ENCODE measurements at regions not wholly inside any gene's neighbourhood (a gene's known extent, or its start where the extent isn't known, plus 50 kb on each side); places are given as distances from the start of the nearest gene placed in this dataset.
"Not testable (repeated sequence)": the region's sequence is repeated elsewhere in the genome, so short reads cannot be mapped to it uniquely, and the experiment has no call there.

GRCh38 chr3:66552846-66553245, 52.0 kb upstream of the LRIG1 start:
- Histone ChIP-seq H3K4me1 (ENCODE audit: insufficient read depth, low read length) (peaks cover 22% of the 10 kb centered on the region), H3K4me3 (ENCODE audit: low read length) (no peak overlapping the region), H3K27me3 (ENCODE audit: insufficient read depth, low read length) (no peaks in the 10 kb centered on the region), H3K9me3 (ENCODE audit: insufficient read depth, low read depth, low read length) (no peaks in the 10 kb centered on the region), H3K36me3 (ENCODE audit: insufficient read depth, low read length) (no peaks in the 10 kb centered on the region), H3K27ac (ENCODE audit: low read depth, low read length) (no peak overlapping the region), H3K9ac (ENCODE audit: low read depth, low read length) (no peak overlapping the region)
- 59% methylated on average over 5 of the region's 5 CpGs for WGBS

DNA sequence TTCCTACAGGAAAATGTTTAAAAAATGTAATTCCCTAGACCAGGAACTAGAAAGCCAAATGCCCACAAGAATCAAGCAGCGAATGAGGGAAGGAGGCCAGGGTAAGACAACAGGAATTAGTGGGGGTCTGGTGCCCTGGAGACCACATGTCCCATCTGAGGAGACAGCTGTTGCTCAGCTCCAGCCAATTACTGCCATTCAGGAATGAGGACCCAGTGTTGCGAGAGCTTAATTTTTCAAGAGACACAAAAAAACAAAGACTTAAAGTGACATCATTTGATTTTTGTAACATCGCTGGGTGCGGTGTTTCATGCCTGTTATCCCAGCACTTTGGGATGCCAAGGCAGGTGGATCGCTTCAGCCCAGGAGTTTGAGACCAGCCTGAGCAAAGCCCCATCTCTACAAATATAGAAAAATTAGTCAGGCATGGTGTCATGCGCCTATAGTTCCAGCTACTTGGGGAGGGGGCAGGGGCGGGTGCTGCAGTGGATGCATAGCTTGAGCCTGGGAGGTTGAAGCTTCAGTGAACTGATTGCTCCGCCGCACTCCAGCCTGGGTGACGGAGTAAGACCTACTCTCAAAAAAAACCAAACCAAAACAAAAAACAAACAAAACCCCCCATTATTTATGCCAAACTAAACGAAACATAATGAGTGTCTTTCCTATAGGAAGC, 52.8 kb upstream of the LRIG1 start:
- Histone ChIP-seq H3K27me3 (ENCODE audit: insufficient read depth, low read length) (no peaks in the 10 kb centered on the region), H3K36me3 (ENCODE audit: insufficient read depth, low read length) (no peaks in the 10 kb centered on the region), H3K27ac (ENCODE audit: low read depth, low read length) (no peak overlapping the region), H3K9me3 (ENCODE audit: insufficient read depth, low read depth, low read length) (no peaks in the 10 kb centered on the region), H3K4me3 (ENCODE audit: low read length) (no peak overlapping the region), H3K9ac (ENCODE audit: low read depth, low read length) (no peak overlapping the region), H3K4me1 (ENCODE audit: insufficient read depth, low read length) (peaks cover 22% of the 10 kb centered on the region)
- WGBS: 89% methylated on average over 11 of the region's 11 CpGs

DNA sequence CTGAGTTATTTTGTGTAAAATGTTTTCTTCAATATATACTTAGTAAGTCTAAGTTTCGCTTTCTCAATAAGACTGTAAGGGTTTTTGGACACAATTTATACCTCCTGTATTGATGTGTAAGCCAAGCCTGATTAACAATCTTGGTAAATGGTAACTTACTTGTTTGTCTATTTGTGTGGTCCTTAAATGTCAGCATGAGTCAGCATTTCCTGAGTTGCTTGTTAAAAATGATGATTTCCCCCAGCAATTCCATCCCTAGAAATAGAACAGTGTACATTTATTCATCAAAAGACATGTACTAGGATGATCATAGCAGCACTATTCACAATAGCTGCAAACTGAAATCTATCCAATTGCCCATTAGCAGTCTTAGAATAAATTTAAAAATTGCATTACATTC, 53.4 kb upstream of the LRIG1 start:
- WGBS: 83% methylated on average over 1 of the region's 1 CpG
- no peaks in the 10 kb centered on the region for H3K27me3 ChIP-seq (ENCODE audit: insufficient read depth, low read length)
- H3K36me3 ChIP-seq (ENCODE audit: insufficient read depth, low read length): no peaks in the 10 kb centered on the region
- no peak overlapping the region for H3K4me3 ChIP-seq (ENCODE audit: low read length)
- H3K4me1 ChIP-seq (ENCODE audit: insufficient read depth, low read length): peaks cover 22% of the 10 kb centered on the region
- H3K9ac ChIP-seq (ENCODE audit: low read depth, low read length): no peak overlapping the region
- no peak overlapping the region for H3K27ac ChIP-seq (ENCODE audit: low read depth, low read length)
- no peaks in the 10 kb centered on the region for H3K9me3 ChIP-seq (ENCODE audit: insufficient read depth, low read depth, low read length)

DNA sequence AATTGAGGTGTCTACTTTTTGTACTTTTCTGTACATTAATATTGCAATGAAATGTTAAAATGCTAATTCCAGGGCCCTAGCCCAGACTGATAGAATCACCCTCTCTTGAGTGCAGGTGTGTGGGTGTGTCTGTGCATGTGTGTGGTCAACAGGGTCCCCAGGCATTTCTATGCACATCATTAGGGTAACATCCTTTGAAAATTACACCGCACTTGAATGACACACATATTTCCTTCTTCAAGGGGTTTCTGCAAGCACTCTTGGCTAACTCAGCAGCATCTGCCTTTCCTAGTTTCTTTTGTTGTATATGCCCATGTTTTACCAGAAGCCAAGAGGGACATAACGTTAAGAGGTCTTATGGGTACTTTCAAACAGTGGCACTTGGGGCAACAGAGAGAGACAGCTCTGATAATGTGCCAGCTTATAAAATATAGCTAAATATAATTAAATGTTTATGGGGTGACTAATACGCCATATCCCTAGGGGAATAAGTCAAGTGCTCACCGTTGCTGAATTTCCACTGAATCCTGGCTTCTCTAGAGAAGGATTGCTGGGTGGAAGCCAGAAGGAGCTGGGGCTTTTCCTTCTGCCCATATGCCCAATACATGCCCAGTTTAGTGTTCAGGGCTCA, 54.5 kb upstream of the LRIG1 start:
- H3K4me3 ChIP-seq (ENCODE audit: low read length): no peak overlapping the region
- H3K36me3 ChIP-seq (ENCODE audit: insufficient read depth, low read length): no peaks in the 10 kb centered on the region
- no peak overlapping the region for H3K27ac ChIP-seq (ENCODE audit: low read depth, low read length)
- H3K27me3 ChIP-seq (ENCODE audit: insufficient read depth, low read length): no peaks in the 10 kb centered on the region
- H3K4me1 ChIP-seq (ENCODE audit: insufficient read depth, low read length): peaks cover 22% of the 10 kb centered on the region
- WGBS: 91% methylated on average over 4 of the region's 4 CpGs
- H3K9me3 ChIP-seq (ENCODE audit: insufficient read depth, low read depth, low read length): no peaks in the 10 kb centered on the region
- no peak overlapping the region for H3K9ac ChIP-seq (ENCODE audit: low read depth, low read length)

GRCh38 chr3:66557170-66557569, 56.3 kb upstream of the LRIG1 start:
- H3K27me3 ChIP-seq (ENCODE audit: insufficient read depth, low read length): no peaks in the 10 kb centered on the region
- WGBS: 96% methylated on average over 7 of the region's 7 CpGs

GRCh38 chr3:66559924-66560323, 59.1 kb upstream of the LRIG1 start:
- H3K4me1 ChIP-seq (ENCODE audit: insufficient read depth, low read length); H3K4me3 ChIP-seq (ENCODE audit: low read length); H3K27me3 ChIP-seq (ENCODE audit: insufficient read depth, low read length); H3K9ac ChIP-seq (ENCODE audit: low read depth, low read length); H3K36me3 ChIP-seq (ENCODE audit: insufficient read depth, low read length); H3K27ac ChIP-seq (ENCODE audit: low read depth, low read length); H3K9me3 ChIP-seq (ENCODE audit: insufficient read depth, low read depth, low read length): not testable (repeated sequence)
- 95% methylated on average over 4 of the region's 4 CpGs for WGBS

More at GRCh38 chr3:66557170-66557569, 56.3 kb upstream of the LRIG1 start:
- no peaks in the 10 kb centered on the region for H3K36me3 ChIP-seq (ENCODE audit: insufficient read depth, low read length)
- H3K9ac ChIP-seq (ENCODE audit: low read depth, low read length): no peak overlapping the region
- peaks cover 21% of the 10 kb centered on the region for H3K4me1 ChIP-seq (ENCODE audit: insufficient read depth, low read length)
- H3K9me3 ChIP-seq (ENCODE audit: insufficient read depth, low read depth, low read length): 0 out of 2 replicates have a peak, but pooled peaks cover 4% of the 10 kb centered on the region
- no peak overlapping the region for H3K27ac ChIP-seq (ENCODE audit: low read depth, low read length)
- H3K4me3 ChIP-seq (ENCODE audit: low read length): no peak overlapping the region

GRCh38 chr3:66561367-66561766, 60.5 kb upstream of the LRIG1 start:
- Histone ChIP-seq H3K4me1 (ENCODE audit: insufficient read depth, low read length) (no peaks in the 10 kb centered on the region), H3K27me3 (ENCODE audit: insufficient read depth, low read length) (no peaks in the 10 kb centered on the region), H3K27ac (ENCODE audit: low read depth, low read length) (no peak overlapping the region), H3K9me3 (ENCODE audit: insufficient read depth, low read depth, low read length) (peaks cover 9% of the 10 kb centered on the region; the same call in 1 of the 2 replicates), H3K4me3 (ENCODE audit: low read length) (no peak overlapping the region), H3K9ac (ENCODE audit: low read depth, low read length) (no peak overlapping the region), H3K36me3 (ENCODE audit: insufficient read depth, low read length) (no peaks in the 10 kb centered on the region)

- Histone ChIP-seq H3K9ac (ENCODE audit: low read depth, low read length) (no peak overlapping the region), H3K4me3 (ENCODE audit: low read length) (no peak overlapping the region), H3K9me3 (ENCODE audit: insufficient read depth, low read depth, low read length) (peaks cover 9% of the 10 kb centered on the region; the same call in 1 of the 2 replicates), H3K4me1 (ENCODE audit: insufficient read depth, low read length) (no peaks in the 10 kb centered on the region), H3K27me3 (ENCODE audit: insufficient read depth, low read length) (no peaks in the 10 kb centered on the region), H3K36me3 (ENCODE audit: insufficient read depth, low read length) (no peaks in the 10 kb centered on the region), H3K27ac (ENCODE audit: low read depth, low read length) (no peak overlapping the region)
- 73% methylated on average over 2 of the region's 3 CpGs for WGBS
These were observed 64.5 kb upstream of the LRIG1 start for GRCh38 chr3:66565301-66565700.

DNA sequence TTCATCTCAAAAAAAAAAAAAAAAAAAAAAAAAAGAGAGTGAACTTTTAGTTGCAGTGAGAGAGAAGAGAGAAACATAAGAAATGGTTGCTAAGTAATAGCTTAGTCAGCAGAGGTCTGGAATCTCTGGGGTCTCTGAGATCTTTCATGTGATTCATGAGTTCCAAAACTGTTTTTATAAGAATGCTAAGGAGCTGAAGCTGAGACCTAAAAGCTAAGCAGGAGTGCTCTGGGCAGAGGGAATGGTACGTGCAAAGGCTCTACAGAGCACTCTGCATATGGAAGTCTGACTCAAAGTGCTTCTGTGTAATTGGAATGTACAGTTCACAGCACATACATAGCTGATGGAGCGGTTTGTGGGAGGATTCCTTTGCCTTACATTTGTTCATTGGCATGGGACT, 66.3 kb upstream of the LRIG1 start:
- H3K4me1 ChIP-seq (ENCODE audit: insufficient read depth, low read length): peaks cover 7% of the 10 kb centered on the region
- H3K36me3 ChIP-seq (ENCODE audit: insufficient read depth, low read length): no peaks in the 10 kb centered on the region
- H3K9me3 ChIP-seq (ENCODE audit: insufficient read depth, low read depth, low read length): peaks cover 5% of the 10 kb centered on the region; the same call in 1 of the 2 replicates
- no peak overlapping the region for H3K9ac ChIP-seq (ENCODE audit: low read depth, low read length)
- H3K4me3 ChIP-seq (ENCODE audit: low read length): no peak overlapping the region
- 95% methylated on average over 2 of the region's 2 CpGs for WGBS
- no peak overlapping the region for H3K27ac ChIP-seq (ENCODE audit: low read depth, low read length)
- H3K27me3 ChIP-seq (ENCODE audit: insufficient read depth, low read length): peaks cover 2% of the 10 kb centered on the region; the same call in 1 of the 2 replicates

GRCh38 chr3:66572090-66572675, 71.4 kb upstream of the LRIG1 start:
- Histone ChIP-seq H3K36me3 (ENCODE audit: insufficient read depth, low read length) (no peaks in the 10 kb centered on the region), H3K27me3 (ENCODE audit: insufficient read depth, low read length) (peaks cover 2% of the 10 kb centered on the region; the same call in 1 of the 2 replicates), H3K27ac (ENCODE audit: low read depth, low read length) (peak overlapping the region; percentile 97; the same call in 1 of the 2 replicates), H3K4me3 (ENCODE audit: low read length) (peak overlapping the region; percentile 39), H3K4me1 (ENCODE audit: insufficient read depth, low read length) (peaks cover 21% of the 10 kb centered on the region), H3K9ac (ENCODE audit: low read depth, low read length) (peak overlapping the region; percentile 8; the same call in 1 of the 2 replicates), H3K9me3 (ENCODE audit: insufficient read depth, low read depth, low read length) (no peaks in the 10 kb centered on the region)
- WGBS: 47% methylated on average over 5 of the region's 5 CpGs

GRCh38 chr3:66572938-66573710, 72.3 kb upstream of the LRIG1 start:
- Histone ChIP-seq H3K36me3 (ENCODE audit: insufficient read depth, low read length) (no peaks in the 10 kb centered on the region), H3K27ac (ENCODE audit: low read depth, low read length) (peak overlapping the region; percentile 97), H3K27me3 (ENCODE audit: insufficient read depth, low read length) (peaks cover 2% of the 10 kb centered on the region; the same call in 1 of the 2 replicates), H3K4me3 (ENCODE audit: low read length) (peak overlapping the region; percentile 39), H3K9ac (ENCODE audit: low read depth, low read length) (peak overlapping the region; percentile 60), H3K4me1 (ENCODE audit: insufficient read depth, low read length) (peaks cover 21% of the 10 kb centered on the region), H3K9me3 (ENCODE audit: insufficient read depth, low read depth, low read length) (no peaks in the 10 kb centered on the region)
- WGBS: 7% methylated on average over 14 of the region's 14 CpGs

Data from HUES64 (cell line).